Kidney epithelial cell (primary cell): ENCODE measurements at regions not wholly inside any gene's neighbourhood (a gene's known extent, or its start where the extent isn't known, plus 50 kb on each side); places are given as distances from the start of the nearest gene placed in this dataset.

Source experiments
- DNase-seq: peaks from one replicate; pipeline ENCODE4 v3.0.0-alpha.2; 2010; ENCODE audit warnings: low read depth
- H3K27me3 ChIP-seq: 2 replicates; pipeline ENCODE4 v1.6.0; 2011; ENCODE audit warnings: low read length; ENCODE audit not compliant: control insufficient read depth, insufficient read depth
- H3K36me3 ChIP-seq: 2 replicates; pipeline ENCODE4 v1.5.1; 2011; ENCODE audit warnings: low read length; ENCODE audit not compliant: control insufficient read depth, insufficient read depth
- H3K4me3 ChIP-seq: 2 replicates; pipeline ENCODE4 v1.5.1; 2011; ENCODE audit warnings: low read depth, mild to moderate bottlenecking, control low read depth, low read length
- CTCF ChIP-seq: IDR thresholded peaks from 2 replicates; pipeline ENCODE4 v1.5.1; 2011; ENCODE audit warnings: mild to moderate bottlenecking, moderate library complexity, low read length, control low read depth, inconsistent platforms; ENCODE audit not compliant: insufficient read depth, poor library complexity, severe bottlenecking

GRCh38 chr6:168387911-168388310 lies 53.1 kb upstream of the SMOC2 start:
- H3K36me3 ChIP-seq = no peaks in the 10 kb centered on the region
- DNase-seq = no peak
- H3K4me3 ChIP-seq = no peak overlapping the region
- TF ChIP-seq CTCF = no peak
- no peaks in the 10 kb centered on the region for H3K27me3 ChIP-seq

- TF ChIP-seq CTCF = no peak
- DNase-seq = no peak
- no peak overlapping the region for H3K4me3 ChIP-seq
- no peaks in the 10 kb centered on the region for H3K36me3 ChIP-seq
- no peaks in the 10 kb centered on the region for H3K27me3 ChIP-seq
These were observed 52.0 kb upstream of the SMOC2 start for GRCh38 chr6:168388641-168389633.

- H3K27me3 ChIP-seq = no peaks in the 10 kb centered on the region
- no peaks in the 10 kb centered on the region for H3K36me3 ChIP-seq
- no peak overlapping the region for H3K4me3 ChIP-seq
- TF ChIP-seq CTCF = no peak
- no peak for DNase-seq
These were observed 50.1 kb upstream of the SMOC2 start for GRCh38 chr6:168390749-168391420.
